HG03457 (cell line): ENCODE measurements at regions not wholly inside any gene's neighbourhood (a gene's known extent, or its start where the extent isn't known, plus 50 kb on each side); places are given as distances from the start of the nearest gene placed in this dataset.

ENCODE experiments used
- ATAC-seq: cut with Tn5 transposase; IDR thresholded peaks from one replicate; pipeline ENCODE4 v1.9.1; 2021; ENCODE audit warnings: moderate number of reproducible peaks; ENCODE audit not compliant: unreplicated experiment

- no peak for ATAC-seq
Measured at GRCh38 chr2:213202011-213202410, 50.6 kb upstream of the IKZF2 start.

- ATAC-seq = no peak
Measured at GRCh38 chr2:213205944-213206343, 54.5 kb upstream of the IKZF2 start.

GRCh38 chr2:213213186-213213585, 61.8 kb upstream of the IKZF2 start:
- no peak for ATAC-seq

GRCh38 chr2:213214209-213214608, 62.8 kb upstream of the IKZF2 start:
- no peak for ATAC-seq

GRCh38 chr2:213216461-213216860, 65.0 kb upstream of the IKZF2 start:
- no peak for ATAC-seq

GRCh38 chr2:213219816-213220215, 64.4 kb upstream of the SPAG16 start:
- no peak for ATAC-seq

GRCh38 chr2:213220967-213221603, 63.2 kb upstream of the SPAG16 start:
- ATAC-seq = no peak

- ATAC-seq = no peak
Measured at GRCh38 chr2:213221957-213222356, 62.3 kb upstream of the SPAG16 start.

- ATAC-seq = no peak
Measured at GRCh38 chr2:213224366-213224765, 59.9 kb upstream of the SPAG16 start.

- ATAC-seq = no peak
Measured at GRCh38 chr2:213225866-213226265, 58.4 kb upstream of the SPAG16 start.

GRCh38 chr2:213227458-213227857, 56.8 kb upstream of the SPAG16 start:
- peak; percentile 92 for ATAC-seq

- ATAC-seq = no peak
Measured at GRCh38 chr2:213228638-213229037, 55.6 kb upstream of the SPAG16 start.

- no peak for ATAC-seq
Measured at GRCh38 chr2:213229814-213230213, 54.5 kb upstream of the SPAG16 start.

- ATAC-seq = no peak
Measured at GRCh38 chr2:213231966-213232365, 52.3 kb upstream of the SPAG16 start.

GRCh38 chr2:213232649-213233437, 51.4 kb upstream of the SPAG16 start:
- peak; percentile 88 for ATAC-seq

- no peak for ATAC-seq
Measured at GRCh38 chr2:213233438-213234330, 50.6 kb upstream of the SPAG16 start.
